ENCODE measurements at regions not wholly inside any gene's neighbourhood (a gene's known extent, or its start where the extent isn't known, plus 50 kb on each side); places are given as distances from the start of the nearest gene placed in this dataset.

- no peaks in the 10 kb centered on the region for H3K27me3 ChIP-seq
- TF ChIP-seq CTCF (IDR thresholded peaks at IDR 0.05), result no peak
- no peak overlapping the region for H3K27ac ChIP-seq
- H3K4me3 ChIP-seq, result no peak overlapping the region
- no peaks in the 10 kb centered on the region for H3K9me3 ChIP-seq
- no peaks in the 10 kb centered on the region for H3K4me1 ChIP-seq
- WGBS, result 63% methylated on average over 1 of the region's 1 CpG
- H3K36me3 ChIP-seq, result no peaks in the 10 kb centered on the region
- no peak for DNase-seq (ENCODE audit: low spot score in 2 of 2)
Measured at GRCh38 chr4:111602848-111603247, 542.4 kb upstream of the FAM241A start.

GRCh38 chr4:111605111-111605510 is 540.1 kb upstream of the FAM241A start:
- H3K27me3 ChIP-seq, result no peaks in the 10 kb centered on the region
- H3K4me3 ChIP-seq, result no peak overlapping the region
- no peaks in the 10 kb centered on the region for H3K36me3 ChIP-seq
- H3K9me3 ChIP-seq, result no peaks in the 10 kb centered on the region
- no peak for TF ChIP-seq POLR2AphosphoS5 (IDR thresholded peaks at IDR 0.05)
- TF ChIP-seq EP300 (IDR thresholded peaks at IDR 0.05), result no peak
- no peak for TF ChIP-seq POLR2A (IDR thresholded peaks at IDR 0.05)
- TF ChIP-seq CTCF (IDR thresholded peaks at IDR 0.05), result no peak
- H3K27ac ChIP-seq, result no peak overlapping the region
- WGBS, result 40% methylated on average over 1 of the region's 1 CpG
- no peaks in the 10 kb centered on the region for H3K4me1 ChIP-seq
- no peak for DNase-seq (ENCODE audit: low spot score in 2 of 2)

GRCh38 chr4:111610681-111611080 is 534.6 kb upstream of the FAM241A start:
- no peak for DNase-seq (ENCODE audit: low spot score in 2 of 2)
- TF ChIP-seq CTCF (IDR thresholded peaks at IDR 0.05) (no peak), EP300 (IDR thresholded peaks at IDR 0.05) (no peak), POLR2AphosphoS5 (IDR thresholded peaks at IDR 0.05) (no peak)
- Histone ChIP-seq H3K27me3 (no peaks in the 10 kb centered on the region), H3K36me3 (no peaks in the 10 kb centered on the region), H3K4me1 (no peaks in the 10 kb centered on the region), H3K27ac (no peak overlapping the region), H3K9me3 (no peaks in the 10 kb centered on the region), H3K4me3 (no peak overlapping the region)
- 73% methylated on average over 5 of the region's 5 CpGs for WGBS

GRCh38 chr4:111618908-111619307 is 526.3 kb upstream of the FAM241A start:
- H3K27me3 ChIP-seq, result no peaks in the 10 kb centered on the region
- no peak for TF ChIP-seq CTCF (IDR thresholded peaks at IDR 0.05)
- no peak for TF ChIP-seq POLR2AphosphoS5 (IDR thresholded peaks at IDR 0.05)
- TF ChIP-seq EP300 (IDR thresholded peaks at IDR 0.05), result no peak
- no peak for TF ChIP-seq POLR2A (IDR thresholded peaks at IDR 0.05)
- H3K36me3 ChIP-seq, result no peaks in the 10 kb centered on the region
- H3K27ac ChIP-seq, result no peak overlapping the region
- no peak overlapping the region for H3K4me3 ChIP-seq
- WGBS, result 48% methylated on average over 6 of the region's 6 CpGs
- DNase-seq (ENCODE audit: low spot score in 2 of 2), result no peak
- no peaks in the 10 kb centered on the region for H3K4me1 ChIP-seq
- H3K9me3 ChIP-seq, result no peaks in the 10 kb centered on the region

- WGBS, result 77% methylated on average over 9 of the region's 10 CpGs
- DNase-seq (ENCODE audit: low spot score in 2 of 2), result no peak
- Histone ChIP-seq H3K9me3 (no peaks in the 10 kb centered on the region), H3K27ac (no peak overlapping the region), H3K27me3 (peaks cover 3% of the 10 kb centered on the region), H3K36me3 (no peaks in the 10 kb centered on the region), H3K4me1 (peaks cover 29% of the 10 kb centered on the region), H3K4me3 (no peak overlapping the region)
- TF ChIP-seq CTCF (IDR thresholded peaks at IDR 0.05) (no peak), POLR2AphosphoS5 (IDR thresholded peaks at IDR 0.05) (no peak), POLR2A (IDR thresholded peaks at IDR 0.05) (no peak), EP300 (IDR thresholded peaks at IDR 0.05) (no peak)
Measured at GRCh38 chr4:111628437-111628836, 516.8 kb upstream of the FAM241A start.

All from suprapubic skin (tissue), 4 donors.